AG20443 (cell line): ENCODE measurements at regions not wholly inside any gene's neighbourhood (a gene's known extent, or its start where the extent isn't known, plus 50 kb on each side); places are given as distances from the start of the nearest gene placed in this dataset.

ENCODE experiments used
- DNase-seq: peaks from one replicate; pipeline ENCODE4 v3.0.0; 2012; ENCODE audit warnings: low spot score, mixed read lengths

GRCh38 chr1:219669556-219669955, 56.7 kb upstream of the ZC3H11B start:
- no peak for DNase-seq

- no peak for DNase-seq
Measured at GRCh38 chr1:219669042-219669441, 56.1 kb upstream of the ZC3H11B start.

GRCh38 chr1:219668446-219668845, 55.5 kb upstream of the ZC3H11B start:
- DNase-seq, result no peak

GRCh38 chr1:219666242-219666641, 53.3 kb upstream of the ZC3H11B start:
- DNase-seq, result no peak

- no peak for DNase-seq
Measured at GRCh38 chr1:219665089-219665488, 52.2 kb upstream of the ZC3H11B start.

GRCh38 chr1:219664310-219665029, 51.6 kb upstream of the ZC3H11B start:
- no peak for DNase-seq
